HL-60 (cell line): ENCODE measurements at regions not wholly inside any gene's neighbourhood (a gene's known extent, or its start where the extent isn't known, plus 50 kb on each side); places are given as distances from the start of the nearest gene placed in this dataset.

Experiments
- DNase-seq, 2 experiments: peaks; one replicate each; pipeline ENCODE4 v3.0.0-alpha.2; 2010 to 2020; ENCODE audit warnings: low read depth in 1 of 2, low spot score in 1 of 2
- H3K27ac ChIP-seq: fragments of 250-450 bp; sonication (Bioruptor Pico); replicated peaks from 2 replicates; pipeline ENCODE4 v1.5.1; 2020; ENCODE audit warnings: mild to moderate bottlenecking, moderate library complexity
- H3K27me3 ChIP-seq: fragments of 250-450 bp; sonication (Bioruptor Pico); 2 replicates; pipeline ENCODE4 v1.5.1; 2021; ENCODE audit warnings: mild to moderate bottlenecking, moderate library complexity; ENCODE audit not compliant: insufficient read depth, poor library complexity, severe bottlenecking
- H3K4me3 ChIP-seq: replicated peaks from 2 replicates; pipeline ENCODE4 v1.5.1; 2011; ENCODE audit warnings: mild to moderate bottlenecking, control low read depth, low read length; ENCODE audit not compliant: insufficient read depth
- CTCF ChIP-seq: IDR thresholded peaks from one replicate; pipeline ENCODE4 v1.5.1; 2011; ENCODE audit warnings: low read length, control low read depth, inconsistent platforms; ENCODE audit not compliant: insufficient read depth
- GABPA ChIP-seq: IDR thresholded peaks from 2 replicates; pipeline ENCODE4 v1.6.1; 2012; ENCODE audit warnings: low read depth
- POLR2AphosphoS5 ChIP-seq: IDR thresholded peaks from 2 replicates; pipeline ENCODE4 v1.6.1; 2012; ENCODE audit warnings: low read depth
- SPI1 ChIP-seq: IDR thresholded peaks from 2 replicates; pipeline ENCODE4 v1.6.1; 2012; ENCODE audit warnings: low read depth, mild to moderate bottlenecking, borderline replicate concordance
- TF ChIP-seq, protein P1 (sequence below): IDR thresholded peaks from 2 replicates; pipeline ENCODE4 v1.6.1; 2012; ENCODE audit warnings: low read depth; ENCODE audit not compliant: insufficient replicate concordance

- no peak for DNase-seq
- TF ChIP-seq POLR2AphosphoS5: no peak
- TF ChIP-seq GABPA: no peak
- TF ChIP-seq, protein P1, sequence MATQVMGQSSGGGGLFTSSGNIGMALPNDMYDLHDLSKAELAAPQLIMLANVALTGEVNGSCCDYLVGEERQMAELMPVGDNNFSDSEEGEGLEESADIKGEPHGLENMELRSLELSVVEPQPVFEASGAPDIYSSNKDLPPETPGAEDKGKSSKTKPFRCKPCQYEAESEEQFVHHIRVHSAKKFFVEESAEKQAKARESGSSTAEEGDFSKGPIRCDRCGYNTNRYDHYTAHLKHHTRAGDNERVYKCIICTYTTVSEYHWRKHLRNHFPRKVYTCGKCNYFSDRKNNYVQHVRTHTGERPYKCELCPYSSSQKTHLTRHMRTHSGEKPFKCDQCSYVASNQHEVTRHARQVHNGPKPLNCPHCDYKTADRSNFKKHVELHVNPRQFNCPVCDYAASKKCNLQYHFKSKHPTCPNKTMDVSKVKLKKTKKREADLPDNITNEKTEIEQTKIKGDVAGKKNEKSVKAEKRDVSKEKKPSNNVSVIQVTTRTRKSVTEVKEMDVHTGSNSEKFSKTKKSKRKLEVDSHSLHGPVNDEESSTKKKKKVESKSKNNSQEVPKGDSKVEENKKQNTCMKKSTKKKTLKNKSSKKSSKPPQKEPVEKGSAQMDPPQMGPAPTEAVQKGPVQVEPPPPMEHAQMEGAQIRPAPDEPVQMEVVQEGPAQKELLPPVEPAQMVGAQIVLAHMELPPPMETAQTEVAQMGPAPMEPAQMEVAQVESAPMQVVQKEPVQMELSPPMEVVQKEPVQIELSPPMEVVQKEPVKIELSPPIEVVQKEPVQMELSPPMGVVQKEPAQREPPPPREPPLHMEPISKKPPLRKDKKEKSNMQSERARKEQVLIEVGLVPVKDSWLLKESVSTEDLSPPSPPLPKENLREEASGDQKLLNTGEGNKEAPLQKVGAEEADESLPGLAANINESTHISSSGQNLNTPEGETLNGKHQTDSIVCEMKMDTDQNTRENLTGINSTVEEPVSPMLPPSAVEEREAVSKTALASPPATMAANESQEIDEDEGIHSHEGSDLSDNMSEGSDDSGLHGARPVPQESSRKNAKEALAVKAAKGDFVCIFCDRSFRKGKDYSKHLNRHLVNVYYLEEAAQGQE: no peak
- no peak for TF ChIP-seq SPI1
- no peak for TF ChIP-seq CTCF
- Histone ChIP-seq H3K27ac (no peak overlapping the region), H3K27me3 (no peaks in the 10 kb centered on the region), H3K4me3 (no peak overlapping the region)
These were observed 143.1 kb downstream of the OTUD1 start for GRCh38 chr10:23581906-23582450.

GRCh38 chr10:23584396-23584795 lies 145.5 kb downstream of the OTUD1 start:
- TF ChIP-seq CTCF (no peak), POLR2AphosphoS5 (no peak), GABPA (no peak), SPI1 (no peak)
- TF ChIP-seq, protein P1: no peak
- no peak for DNase-seq
- H3K4me3 ChIP-seq: no peak overlapping the region
- H3K27me3 ChIP-seq: no peaks in the 10 kb centered on the region
- no peak overlapping the region for H3K27ac ChIP-seq

GRCh38 chr10:23585186-23585585 lies 146.3 kb downstream of the OTUD1 start:
- Histone ChIP-seq H3K4me3 (no peak overlapping the region), H3K27ac (no peak overlapping the region), H3K27me3 (no peaks in the 10 kb centered on the region)
- TF ChIP-seq CTCF (no peak), POLR2AphosphoS5 (no peak), SPI1 (no peak)
- TF ChIP-seq, protein P1: no peak
- no peak for DNase-seq
